GM21423 (cell line): ENCODE measurements at regions not wholly inside any gene's neighbourhood (a gene's known extent, or its start where the extent isn't known, plus 50 kb on each side); places are given as distances from the start of the nearest gene placed in this dataset.
A peak's percentile ranks its signal among the peaks of the same experiment; 100 is the strongest.

Source experiments
- ATAC-seq: cut with Tn5 transposase; IDR thresholded peaks from one replicate; pipeline ENCODE4 v1.9.1; 2021; ENCODE audit warnings: mild to moderate bottlenecking, moderate library complexity; ENCODE audit not compliant: unreplicated experiment

DNA sequence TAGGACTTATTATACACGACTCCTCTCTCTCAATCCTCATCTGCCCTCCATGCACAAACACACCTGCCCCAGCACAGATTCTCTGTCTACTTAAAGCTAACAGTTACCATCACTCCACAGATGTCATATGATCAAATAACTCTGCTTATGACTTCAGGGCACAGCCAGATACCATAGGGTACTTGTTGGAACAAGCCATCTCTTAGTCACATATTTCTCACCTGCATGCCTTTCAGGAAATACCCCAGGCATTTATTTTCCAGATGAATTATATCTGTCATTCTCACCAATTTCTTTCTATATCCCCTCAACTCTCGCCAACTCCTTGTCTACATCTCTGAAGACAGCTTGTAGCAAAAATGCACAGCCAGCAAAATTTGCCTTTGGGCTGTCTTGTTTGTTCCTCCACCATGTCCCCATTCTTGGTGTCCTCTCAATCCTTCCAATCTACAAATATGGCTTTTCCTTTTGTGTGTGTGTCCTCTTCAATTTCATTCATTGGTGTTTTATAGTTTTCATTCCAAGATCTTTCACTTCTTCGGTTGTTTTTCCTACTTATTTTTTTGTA lies 353.9 kb upstream of the CAMK1G start:
- no peak for ATAC-seq

GRCh38 chr1:209230314-209230713 lies 353.2 kb upstream of the CAMK1G start:
- no peak for ATAC-seq

DNA sequence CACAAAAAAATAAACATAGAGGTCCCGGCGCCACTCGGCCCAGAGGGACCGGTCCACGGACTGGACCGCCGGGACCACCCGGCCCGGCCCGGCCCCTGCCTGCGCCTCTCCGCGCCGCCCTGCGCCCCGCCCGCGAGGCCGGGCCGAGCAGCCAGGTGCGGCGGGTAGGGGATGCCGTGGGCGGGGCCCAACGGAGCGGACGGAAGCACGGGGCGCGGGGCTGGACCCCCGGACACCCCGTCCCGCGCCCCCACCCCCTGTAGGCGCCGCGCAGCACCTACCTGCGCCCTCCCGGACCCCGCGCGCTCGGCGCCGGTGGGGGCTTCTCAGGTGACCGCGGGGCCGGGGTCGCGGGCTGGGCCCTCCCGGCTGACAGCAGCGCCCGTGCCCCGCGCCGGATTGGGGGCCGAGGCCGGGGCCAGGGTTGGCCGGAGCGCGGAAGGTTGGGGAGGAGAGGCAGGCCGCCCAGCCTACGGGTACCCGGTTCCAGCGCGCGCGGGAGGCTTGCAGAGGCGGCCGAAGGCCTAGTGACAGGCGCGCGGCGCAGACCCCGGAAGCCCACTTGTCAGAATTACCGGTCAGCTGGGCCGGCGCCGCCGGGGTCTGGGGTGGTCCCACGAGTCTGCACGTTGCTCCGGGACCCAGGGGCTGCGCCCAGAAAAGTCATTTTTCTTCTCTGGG lies 351.9 kb upstream of the CAMK1G start:
- no peak for ATAC-seq

DNA sequence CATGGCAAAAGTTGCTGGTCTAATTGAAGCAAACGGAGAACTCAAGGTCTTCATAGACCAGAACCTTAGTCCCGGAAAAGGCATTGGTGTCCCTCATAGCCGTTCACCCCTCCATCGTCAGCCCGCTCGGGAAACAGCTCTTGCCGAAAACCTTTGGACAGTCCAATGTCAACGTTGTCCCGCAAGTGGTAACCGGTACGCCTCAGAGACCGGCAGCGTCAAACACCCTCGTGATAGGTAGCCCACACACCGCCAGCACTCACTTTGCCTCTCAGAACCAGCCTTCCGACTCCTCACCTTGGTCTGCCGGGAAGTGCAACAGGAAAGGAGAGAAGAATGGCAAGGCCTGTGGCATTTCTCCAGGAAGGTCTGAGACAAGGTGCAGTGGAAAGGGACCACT lies 351.3 kb upstream of the CAMK1G start:
- no peak for ATAC-seq

DNA sequence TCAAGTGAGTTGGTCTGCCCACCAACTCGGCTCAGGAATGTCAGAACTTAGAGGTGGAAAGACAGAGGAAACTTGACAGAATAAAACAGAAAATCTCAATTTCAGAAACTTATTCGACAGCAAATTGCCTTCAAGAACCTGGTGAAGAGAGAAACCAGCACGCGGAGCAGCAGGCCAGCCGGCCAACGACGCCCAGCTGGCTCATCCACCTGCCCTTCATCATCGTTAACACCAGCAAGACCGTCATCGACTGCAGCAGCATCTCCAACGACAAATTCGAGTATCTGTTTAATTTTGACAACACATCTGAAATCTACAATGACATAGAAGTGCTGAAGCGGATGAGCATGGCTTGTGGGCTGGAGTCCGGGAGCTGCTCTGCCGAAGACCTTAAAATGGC lies 350.8 kb upstream of the CAMK1G start:
- no peak for ATAC-seq

GRCh38 chr1:209235166-209235565 lies 348.3 kb upstream of the CAMK1G start:
- no peak for ATAC-seq

DNA sequence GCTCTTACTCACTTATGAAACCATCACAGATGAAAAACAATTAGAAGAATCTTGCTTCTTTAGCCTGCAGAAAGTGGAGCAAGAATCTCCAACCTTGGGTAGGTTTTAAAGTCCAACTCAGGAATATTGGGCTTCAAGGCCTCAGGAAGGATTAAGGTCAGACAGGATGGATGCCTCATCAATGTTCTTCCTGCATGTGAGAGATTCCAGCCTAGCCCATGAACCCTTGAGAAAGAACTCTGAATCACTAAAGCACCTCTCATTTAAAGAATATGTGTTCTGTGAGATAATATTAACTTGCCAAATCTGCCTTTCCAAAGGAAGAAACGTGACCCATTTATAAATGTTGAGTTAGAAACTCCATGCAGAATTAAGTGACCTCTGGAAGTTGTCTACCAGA lies 345.2 kb upstream of the CAMK1G start:
- ATAC-seq = no peak

DNA sequence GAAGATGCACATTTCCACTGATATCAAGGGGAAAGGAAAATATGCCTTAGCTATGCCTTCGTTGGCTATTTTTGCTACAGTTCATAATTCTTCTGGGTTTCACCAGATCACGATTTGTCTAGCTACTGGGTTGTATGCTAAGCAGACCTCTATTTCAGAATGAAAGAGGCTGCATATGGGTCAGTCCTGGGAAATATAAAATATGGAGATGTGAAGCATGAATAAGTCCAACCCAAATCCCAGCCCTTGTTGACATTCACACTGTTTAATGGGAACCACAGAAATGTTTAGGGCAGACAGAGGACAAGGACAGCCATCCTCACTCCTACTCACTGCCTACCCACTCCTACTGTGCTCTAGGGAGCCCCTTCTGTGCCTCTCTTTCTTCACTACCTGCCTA lies 343.2 kb upstream of the CAMK1G start:
- no peak for ATAC-seq

DNA sequence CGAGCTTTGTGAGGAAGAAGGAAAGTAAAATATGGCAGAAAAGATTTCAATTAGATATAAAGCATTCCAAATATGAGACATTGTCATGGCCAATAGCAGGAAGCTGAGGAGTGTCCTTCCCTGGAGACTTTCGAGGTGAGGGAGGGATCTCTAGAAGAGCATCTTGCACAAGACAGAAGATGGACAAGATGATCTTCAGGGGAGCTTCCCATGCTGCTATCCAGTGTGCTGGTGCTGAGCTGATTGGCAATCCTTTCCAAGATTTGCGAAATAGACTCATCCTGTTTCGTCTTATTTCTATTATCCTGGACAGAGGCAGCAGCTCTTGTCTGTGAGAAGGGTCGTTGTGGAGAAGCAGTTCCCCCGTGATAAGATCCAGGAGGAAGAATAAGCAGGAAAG lies 342.0 kb upstream of the CAMK1G start:
- no peak for ATAC-seq

DNA sequence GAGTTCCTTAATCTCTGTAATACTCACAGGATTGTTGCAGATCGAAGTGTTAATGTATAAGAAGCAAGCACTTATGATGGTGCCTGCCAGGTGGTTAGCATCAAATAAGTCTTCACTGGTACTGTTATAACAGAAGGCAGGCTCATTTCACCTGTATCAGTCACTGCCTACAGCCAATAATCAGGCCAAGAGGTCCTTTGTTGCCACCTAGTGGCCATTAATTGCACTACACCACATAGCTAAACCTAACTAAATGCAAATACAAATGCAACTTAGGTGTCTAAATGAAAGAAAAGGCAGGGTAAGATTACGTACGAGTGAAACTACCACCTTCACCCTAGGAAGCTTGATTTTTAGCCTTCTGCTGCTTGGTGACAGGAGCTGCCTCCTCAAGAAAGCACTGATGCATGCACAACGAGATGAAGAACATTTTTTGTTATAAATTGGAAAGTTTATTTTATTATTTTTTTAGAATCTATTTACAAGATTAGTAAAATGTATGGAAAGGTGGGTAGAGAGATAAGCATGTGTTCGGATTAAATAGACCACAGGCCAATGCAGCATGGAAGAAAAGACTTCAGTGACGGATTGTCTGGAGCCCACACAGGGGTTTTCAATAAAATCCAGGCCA lies 334.8 kb upstream of the CAMK1G start:
- peak; percentile 85 for ATAC-seq

DNA sequence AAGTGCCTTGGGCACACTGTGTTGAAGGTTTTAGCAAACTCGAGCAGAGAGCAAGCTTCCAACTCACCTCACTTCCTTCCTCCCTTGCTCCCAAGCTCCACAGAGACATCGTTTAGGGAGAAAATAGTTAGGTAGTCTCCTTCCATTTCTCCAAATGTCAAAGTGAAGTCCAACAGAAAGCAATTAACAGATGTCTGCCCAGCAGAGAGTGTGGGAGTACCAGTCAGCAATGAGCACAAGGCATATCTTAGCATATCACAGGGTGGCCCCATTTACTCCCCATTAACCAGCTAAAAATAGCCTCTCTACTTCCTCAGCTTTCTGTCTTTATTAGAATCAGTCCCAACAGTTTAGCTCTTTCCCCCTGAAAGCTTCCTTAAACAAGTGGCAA lies 334.2 kb upstream of the CAMK1G start:
- ATAC-seq = no peak

- no peak for ATAC-seq
Measured at GRCh38 chr1:209249785-209250440, 333.6 kb upstream of the CAMK1G start.

GRCh38 chr1:209250861-209251636 lies 332.5 kb upstream of the CAMK1G start:
- ATAC-seq = no peak

GRCh38 chr1:209256766-209257350 lies 326.7 kb upstream of the CAMK1G start:
- no peak for ATAC-seq

GRCh38 chr1:209257454-209257853 lies 326.1 kb upstream of the CAMK1G start:
- ATAC-seq = no peak

DNA sequence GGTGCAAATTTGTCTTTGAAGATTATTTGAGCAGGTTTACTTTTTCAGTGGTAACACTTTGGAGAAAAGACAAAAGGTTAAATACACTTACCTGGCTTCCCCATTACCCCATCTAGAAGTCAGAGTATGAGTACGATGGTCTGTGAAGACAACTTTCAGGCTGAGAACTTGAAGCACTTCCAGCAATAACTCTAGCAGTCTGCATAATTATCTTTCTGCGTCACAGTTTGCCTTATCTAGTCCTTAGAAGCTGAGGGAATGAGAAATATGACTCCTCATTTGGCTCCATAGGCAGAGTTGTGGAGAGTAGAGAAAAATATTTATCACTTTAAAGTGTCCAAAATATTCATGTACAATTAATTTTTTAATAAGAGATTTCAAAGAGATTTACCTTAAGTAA lies 323.4 kb upstream of the CAMK1G start:
- ATAC-seq = no peak

- no peak for ATAC-seq
Measured at GRCh38 chr1:209262631-209263030, 320.9 kb upstream of the CAMK1G start.

DNA sequence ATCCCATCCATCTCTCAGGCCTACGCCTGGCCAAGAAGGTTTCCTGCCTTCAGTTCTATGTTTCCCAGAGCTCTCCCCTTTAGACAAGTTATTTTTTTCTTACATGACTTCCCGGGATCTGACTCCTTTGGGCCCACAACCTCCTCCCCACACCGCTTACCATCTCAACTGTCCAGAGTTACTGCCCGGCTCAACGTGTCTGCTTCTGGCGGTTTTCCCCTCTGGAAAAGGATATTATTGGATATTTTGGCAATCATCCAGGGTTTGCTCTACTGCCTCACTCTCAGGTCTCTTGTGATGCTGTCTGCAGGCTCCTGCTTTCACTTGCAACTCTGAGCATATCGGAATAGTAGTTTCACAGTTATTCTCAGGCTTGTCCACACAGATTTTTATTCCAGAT lies 318.2 kb upstream of the CAMK1G start:
- no peak for ATAC-seq

GRCh38 chr1:209266590-209267205 lies 316.8 kb upstream of the CAMK1G start:
- no peak for ATAC-seq

GRCh38 chr1:209267968-209268367 lies 315.5 kb upstream of the CAMK1G start:
- ATAC-seq = no peak

DNA sequence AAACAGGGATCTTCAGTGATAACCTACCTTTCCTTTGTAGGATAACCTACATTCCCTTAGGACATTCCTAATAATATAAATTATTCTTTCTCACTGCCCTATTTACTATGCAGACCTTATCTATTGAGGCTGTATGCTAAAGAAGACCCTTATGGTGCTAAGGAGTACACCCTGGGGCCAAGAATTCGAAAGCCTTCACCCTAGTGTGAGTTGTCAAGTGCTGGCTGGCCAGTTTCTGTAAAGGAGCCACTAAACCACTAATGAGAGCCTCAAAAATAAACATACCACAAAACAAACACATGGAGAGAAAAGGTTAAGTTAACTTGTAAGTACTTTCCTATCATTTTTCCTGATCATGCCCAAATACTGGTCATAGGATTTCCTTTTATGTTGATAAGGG lies 315.0 kb upstream of the CAMK1G start:
- ATAC-seq = no peak
